ENCODE measurements at regions not wholly inside any gene's neighbourhood (a gene's known extent, or its start where the extent isn't known, plus 50 kb on each side); places are given as distances from the start of the nearest gene placed in this dataset.

DNA sequence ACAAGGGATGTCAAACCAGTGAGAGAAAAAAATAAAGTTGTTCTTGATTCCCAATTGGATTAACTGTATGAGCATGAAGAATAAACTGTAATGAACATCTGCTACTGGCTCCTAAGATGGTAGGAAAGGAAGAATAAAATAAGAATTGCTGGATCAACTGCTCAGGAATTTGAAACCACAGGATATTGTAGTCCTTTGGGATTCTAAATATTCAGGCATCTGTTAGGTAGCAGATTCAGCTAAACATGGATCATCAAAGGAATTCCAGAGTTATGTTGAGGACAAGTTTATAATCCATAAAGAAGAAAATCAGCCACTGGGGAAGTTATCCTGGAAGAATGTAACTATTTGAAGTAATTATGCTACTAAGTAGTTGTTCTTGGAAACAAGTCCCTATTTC, 65.8 kb downstream of the ISL1 start:
- DNase-seq (ENCODE audit: low spot score in 2 of 2), result no peak
- intact Hi-C loops (cut with DNase I; ENCODE audit: low total_unique reads), result no loop called here
- no peaks in the 10 kb centered on the region for H3K27me3 ChIP-seq
- no peaks in the 10 kb centered on the region for H3K36me3 ChIP-seq
- no peaks in the 10 kb centered on the region for H3K4me1 ChIP-seq
- H3K27ac ChIP-seq, result no peak overlapping the region
- TF ChIP-seq POLR2A (IDR thresholded peaks at IDR 0.05) (no peak), POLR2AphosphoS5 (IDR thresholded peaks at IDR 0.05) (no peak)
- TF ChIP-seq, protein P1, sequence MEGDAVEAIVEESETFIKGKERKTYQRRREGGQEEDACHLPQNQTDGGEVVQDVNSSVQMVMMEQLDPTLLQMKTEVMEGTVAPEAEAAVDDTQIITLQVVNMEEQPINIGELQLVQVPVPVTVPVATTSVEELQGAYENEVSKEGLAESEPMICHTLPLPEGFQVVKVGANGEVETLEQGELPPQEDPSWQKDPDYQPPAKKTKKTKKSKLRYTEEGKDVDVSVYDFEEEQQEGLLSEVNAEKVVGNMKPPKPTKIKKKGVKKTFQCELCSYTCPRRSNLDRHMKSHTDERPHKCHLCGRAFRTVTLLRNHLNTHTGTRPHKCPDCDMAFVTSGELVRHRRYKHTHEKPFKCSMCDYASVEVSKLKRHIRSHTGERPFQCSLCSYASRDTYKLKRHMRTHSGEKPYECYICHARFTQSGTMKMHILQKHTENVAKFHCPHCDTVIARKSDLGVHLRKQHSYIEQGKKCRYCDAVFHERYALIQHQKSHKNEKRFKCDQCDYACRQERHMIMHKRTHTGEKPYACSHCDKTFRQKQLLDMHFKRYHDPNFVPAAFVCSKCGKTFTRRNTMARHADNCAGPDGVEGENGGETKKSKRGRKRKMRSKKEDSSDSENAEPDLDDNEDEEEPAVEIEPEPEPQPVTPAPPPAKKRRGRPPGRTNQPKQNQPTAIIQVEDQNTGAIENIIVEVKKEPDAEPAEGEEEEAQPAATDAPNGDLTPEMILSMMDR (IDR thresholded peaks at IDR 0.05), result no peak
- H3K4me3 ChIP-seq, result no peak overlapping the region
- H3K9me3 ChIP-seq, result no peaks in the 10 kb centered on the region

DNA sequence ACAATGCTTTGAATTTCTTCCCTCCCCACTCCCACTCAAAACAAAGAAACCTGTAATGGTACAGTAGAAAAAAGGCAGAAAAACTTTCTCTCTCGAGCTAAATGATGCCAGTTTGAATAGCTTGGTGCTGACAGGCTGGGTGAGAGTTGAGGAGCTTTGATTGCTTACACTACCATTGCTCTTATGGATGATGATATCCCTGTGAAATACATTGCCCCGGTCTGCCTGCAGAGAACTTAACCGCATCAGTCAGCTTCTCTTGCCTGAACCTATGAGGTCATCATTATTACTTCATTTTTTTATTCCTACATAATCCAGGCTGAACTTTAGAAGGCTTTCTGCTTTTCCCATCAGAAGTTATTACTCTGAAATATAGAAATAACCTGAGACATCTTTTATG, 69.3 kb downstream of the ISL1 start:
- H3K4me3 ChIP-seq, result no peak overlapping the region
- TF ChIP-seq POLR2AphosphoS5 (IDR thresholded peaks at IDR 0.05) (no peak), POLR2A (IDR thresholded peaks at IDR 0.05) (no peak)
- TF ChIP-seq, protein P1 (IDR thresholded peaks at IDR 0.05), result no peak

DNA sequence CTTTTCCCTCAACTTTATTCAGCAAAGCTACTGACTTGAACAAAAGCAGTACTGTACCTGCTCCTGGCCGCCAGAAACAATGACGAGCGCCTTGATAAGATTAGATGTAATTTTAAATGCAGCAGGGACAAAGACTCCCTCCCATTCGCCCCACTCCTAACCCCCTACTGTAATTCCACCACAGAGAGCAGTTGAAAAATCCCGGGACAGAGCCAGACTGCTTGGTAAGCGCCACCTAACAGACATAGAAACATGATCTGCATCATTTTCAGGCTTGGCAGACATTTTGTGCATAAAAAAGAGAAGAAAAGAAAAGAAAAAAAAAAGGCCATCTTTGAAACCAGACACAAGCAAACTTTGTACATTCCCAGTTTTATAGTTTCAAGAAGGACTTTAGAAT, 81.9 kb downstream of the ISL1 start:
- no peaks in the 10 kb centered on the region for H3K36me3 ChIP-seq
- no peaks in the 10 kb centered on the region for H3K9me3 ChIP-seq
- H3K4me1 ChIP-seq, result no peaks in the 10 kb centered on the region
- no peak for TF ChIP-seq POLR2A (IDR thresholded peaks at IDR 0.05)
- TF ChIP-seq POLR2AphosphoS5 (IDR thresholded peaks at IDR 0.05), result no peak
- H3K27ac ChIP-seq, result no peak overlapping the region
- DNase-seq (ENCODE audit: low spot score in 2 of 2), result no peak
- H3K4me3 ChIP-seq, result no peak overlapping the region
- intact Hi-C loops (cut with DNase I; ENCODE audit: low total_unique reads), result no loop called here
- no peaks in the 10 kb centered on the region for H3K27me3 ChIP-seq

More for the DNA sequence above, 69.3 kb downstream of the ISL1 start:
- DNase-seq (ENCODE audit: low spot score in 2 of 2), result no peak
- intact Hi-C loops (cut with DNase I; ENCODE audit: low total_unique reads), result no loop called here
- H3K27me3 ChIP-seq, result no peaks in the 10 kb centered on the region
- H3K27ac ChIP-seq, result no peak overlapping the region
- H3K4me1 ChIP-seq, result no peaks in the 10 kb centered on the region
- H3K36me3 ChIP-seq, result no peaks in the 10 kb centered on the region
- H3K9me3 ChIP-seq, result no peaks in the 10 kb centered on the region

DNA sequence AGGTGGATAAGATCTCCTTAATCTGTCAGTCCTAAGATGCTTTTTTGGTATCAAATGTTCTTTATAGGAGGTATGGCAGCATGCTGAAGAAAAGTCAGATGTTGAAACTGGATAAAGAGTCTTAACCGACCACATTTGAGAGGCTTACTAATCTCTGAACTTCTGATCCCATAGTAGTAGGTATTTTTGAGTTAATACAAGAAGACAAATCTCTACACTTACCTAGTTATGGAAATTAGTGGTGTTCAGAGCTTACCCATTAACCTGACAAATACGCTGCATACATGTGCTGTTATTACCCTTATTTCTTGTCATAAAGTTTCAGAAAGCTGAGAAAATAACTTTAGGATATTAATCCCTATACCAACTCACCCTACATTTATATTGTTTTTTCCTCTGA, 83.0 kb downstream of the ISL1 start:
- H3K9me3 ChIP-seq, result no peaks in the 10 kb centered on the region
- intact Hi-C loops (cut with DNase I; ENCODE audit: low total_unique reads), result no loop called here
- no peaks in the 10 kb centered on the region for H3K36me3 ChIP-seq
- no peak overlapping the region for H3K4me3 ChIP-seq
- no peaks in the 10 kb centered on the region for H3K27me3 ChIP-seq
- TF ChIP-seq POLR2AphosphoS5 (IDR thresholded peaks at IDR 0.05) (no peak), POLR2A (IDR thresholded peaks at IDR 0.05) (no peak)
- TF ChIP-seq, protein P1 (IDR thresholded peaks at IDR 0.05), result no peak
- H3K27ac ChIP-seq, result no peak overlapping the region
- no peaks in the 10 kb centered on the region for H3K4me1 ChIP-seq
- DNase-seq (ENCODE audit: low spot score in 2 of 2), result no peak

DNA sequence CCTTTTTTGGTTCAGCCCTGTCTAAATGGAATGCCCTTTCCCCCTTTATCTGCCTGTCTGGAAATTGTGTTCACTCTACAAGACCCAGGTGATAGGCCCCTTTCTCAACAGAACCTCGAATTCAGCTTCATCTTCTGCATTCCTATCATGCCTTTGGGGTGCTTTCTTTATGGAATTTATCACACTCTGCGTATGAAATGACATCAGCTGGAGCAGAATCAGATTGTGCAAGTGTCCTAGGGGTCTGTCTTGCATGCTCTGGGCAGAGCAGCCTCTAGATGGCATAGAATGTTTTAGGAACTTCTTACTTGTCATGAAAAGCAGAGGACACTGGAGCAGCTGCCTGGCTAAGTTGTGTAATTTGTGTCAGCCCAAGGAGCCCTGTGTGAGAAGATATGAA, 84.9 kb downstream of the ISL1 start:
- DNase-seq (ENCODE audit: low spot score in 2 of 2), result no peak
- H3K4me1 ChIP-seq, result no peaks in the 10 kb centered on the region
- no peak overlapping the region for H3K4me3 ChIP-seq
- intact Hi-C loops (cut with DNase I; ENCODE audit: low total_unique reads), result no loop called here
- no peaks in the 10 kb centered on the region for H3K9me3 ChIP-seq
- TF ChIP-seq POLR2A (IDR thresholded peaks at IDR 0.05), result no peak
- TF ChIP-seq, protein P1 (IDR thresholded peaks at IDR 0.05), result no peak
- TF ChIP-seq POLR2AphosphoS5 (IDR thresholded peaks at IDR 0.05), result no peak
- no peak overlapping the region for H3K27ac ChIP-seq
- H3K36me3 ChIP-seq, result no peaks in the 10 kb centered on the region
- H3K27me3 ChIP-seq, result no peaks in the 10 kb centered on the region

DNA sequence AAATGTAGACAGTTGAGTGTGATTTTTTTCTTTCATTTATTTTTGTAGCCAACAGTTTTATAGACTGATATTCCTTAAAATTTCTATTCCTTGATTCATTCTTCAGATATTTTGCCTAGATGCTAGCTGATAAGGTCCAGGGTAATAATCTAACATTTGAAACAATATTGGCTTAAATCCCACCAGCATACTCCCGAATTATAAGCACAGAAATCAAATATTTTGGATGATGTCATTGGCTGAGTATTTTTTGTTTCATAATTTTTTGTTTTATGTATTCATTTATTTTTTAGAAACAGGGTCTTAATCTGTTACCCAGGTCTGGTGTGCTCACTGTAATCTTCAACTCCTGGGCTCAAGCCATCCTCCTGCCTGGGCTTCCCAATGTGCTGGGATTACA, 88.4 kb downstream of the ISL1 start:
- intact Hi-C loops (cut with DNase I; ENCODE audit: low total_unique reads), result no loop called here
- no peaks in the 10 kb centered on the region for H3K27me3 ChIP-seq
- H3K4me3 ChIP-seq, result no peak overlapping the region
- H3K36me3 ChIP-seq, result no peaks in the 10 kb centered on the region
- no peak overlapping the region for H3K27ac ChIP-seq
- H3K4me1 ChIP-seq, result no peaks in the 10 kb centered on the region
- no peaks in the 10 kb centered on the region for H3K9me3 ChIP-seq
- no peak for DNase-seq (ENCODE audit: low spot score in 2 of 2)
- no peak for TF ChIP-seq POLR2AphosphoS5 (IDR thresholded peaks at IDR 0.05)
- no peak for TF ChIP-seq POLR2A (IDR thresholded peaks at IDR 0.05)
- TF ChIP-seq, protein P1 (IDR thresholded peaks at IDR 0.05), result no peak
